Spinal cord (tissue), 9 donors: ENCODE measurements at regions not wholly inside any gene's neighbourhood (a gene's known extent, or its start where the extent isn't known, plus 50 kb on each side); places are given as distances from the start of the nearest gene placed in this dataset.
"Not testable (repeated sequence)": the region's sequence is repeated elsewhere in the genome, so short reads cannot be mapped to it uniquely, and the experiment has no call there.

Source experiments
- DNase-seq, 6 donors: peaks; one replicate each; pipeline versions ENCODE4 v3.0.0 to v3.0.0-alpha.2; 2013 to 2015; ENCODE audit warnings: low spot score in 6 of 6, low read depth in 4 of 6
- H3K27ac ChIP-seq: one replicate; pipeline ENCODE4 v1.5.1; 2013; ENCODE audit warnings: low read depth, low read length, control low read depth
- H3K27me3 ChIP-seq: one replicate; pipeline ENCODE4 v1.6.1; 2013; ENCODE audit warnings: low read length; ENCODE audit not compliant: control insufficient read depth, insufficient read depth
- H3K36me3 ChIP-seq: one replicate; pipeline ENCODE4 v1.6.1; 2013; ENCODE audit warnings: low read length; ENCODE audit not compliant: control insufficient read depth, insufficient read depth
- H3K4me1 ChIP-seq: one replicate; pipeline ENCODE4 v1.6.1; 2013; ENCODE audit warnings: low read length; ENCODE audit not compliant: control insufficient read depth, insufficient read depth
- H3K4me3 ChIP-seq: one replicate; pipeline ENCODE4 v1.5.1; 2013; ENCODE audit warnings: low read depth, low read length, control low read depth
- H3K9me3 ChIP-seq: one replicate; pipeline ENCODE4 v1.6.1; 2013; ENCODE audit warnings: low read length; ENCODE audit not compliant: control insufficient read depth, insufficient read depth
- WGBS: methylation state at CpG from one replicate; pipeline ENCODE4 v1.1.5; 2013; ENCODE audit warnings: missing lambda C conversion rate; ENCODE audit not compliant: insufficient coverage; 5-methylcytosine and 5-hydroxymethylcytosine counted together
- donor health status: healthy.

GRCh38 chr19:28614634-28615545, 598.1 kb downstream of the UQCRFS1 start:
- Histone ChIP-seq H3K9me3 (peaks cover 1% of the 10 kb centered on the region), H3K36me3 (no peaks in the 10 kb centered on the region), H3K4me1 (no peaks in the 10 kb centered on the region), H3K27me3 (no peaks in the 10 kb centered on the region), H3K27ac (no peak overlapping the region), H3K4me3 (no peak overlapping the region)
- no peak for DNase-seq
- 96% methylated on average over 7 of the region's 12 CpGs for WGBS

DNA sequence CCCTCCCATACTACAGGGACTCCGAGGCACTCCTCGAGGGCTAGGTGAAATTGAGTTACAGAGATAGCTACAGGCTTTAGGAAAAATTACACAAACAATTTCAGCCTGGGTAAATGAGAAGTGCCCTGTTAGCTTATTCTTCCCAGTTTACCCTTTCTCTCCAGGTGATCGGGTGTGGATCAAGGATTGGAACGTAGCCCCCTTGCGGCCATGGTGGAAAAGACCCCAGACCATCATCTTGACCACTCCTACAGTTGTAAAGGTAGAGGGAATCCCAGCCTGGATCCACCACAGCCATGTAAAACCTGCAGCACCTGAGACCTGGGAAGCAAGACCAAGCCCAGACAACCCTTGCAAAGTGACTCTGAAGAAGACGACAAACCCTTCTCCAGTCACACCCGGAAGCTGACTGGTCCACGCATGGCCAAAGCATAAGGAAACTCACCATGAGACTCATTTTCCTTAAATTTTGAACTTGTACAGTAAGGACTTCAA, 600.6 kb downstream of the UQCRFS1 start:
- no peak overlapping the region for H3K4me3 ChIP-seq
- no peak overlapping the region for H3K27ac ChIP-seq
- H3K27me3 ChIP-seq = no peaks in the 10 kb centered on the region
- H3K4me1 ChIP-seq = no peaks in the 10 kb centered on the region
- peaks cover 1% of the 10 kb centered on the region for H3K9me3 ChIP-seq
- H3K36me3 ChIP-seq = no peaks in the 10 kb centered on the region
- no peak for DNase-seq
- no CpG with 5 or more reads among the region's 8 CpGs for WGBS

GRCh38 chr19:28611227-28611914, 601.6 kb downstream of the UQCRFS1 start:
- DNase-seq, H3K36me3 ChIP-seq, H3K27me3 ChIP-seq, H3K4me3 ChIP-seq, H3K9me3 ChIP-seq, H3K27ac ChIP-seq, H3K4me1 ChIP-seq: not testable (repeated sequence)
- 84% methylated on average over 7 of the region's 8 CpGs for WGBS

GRCh38 chr19:28610731-28611130, 602.2 kb downstream of the UQCRFS1 start:
- WGBS = 92% methylated on average over 5 of the region's 6 CpGs
- no peak overlapping the region for H3K27ac ChIP-seq
- DNase-seq = no peak

DNA sequence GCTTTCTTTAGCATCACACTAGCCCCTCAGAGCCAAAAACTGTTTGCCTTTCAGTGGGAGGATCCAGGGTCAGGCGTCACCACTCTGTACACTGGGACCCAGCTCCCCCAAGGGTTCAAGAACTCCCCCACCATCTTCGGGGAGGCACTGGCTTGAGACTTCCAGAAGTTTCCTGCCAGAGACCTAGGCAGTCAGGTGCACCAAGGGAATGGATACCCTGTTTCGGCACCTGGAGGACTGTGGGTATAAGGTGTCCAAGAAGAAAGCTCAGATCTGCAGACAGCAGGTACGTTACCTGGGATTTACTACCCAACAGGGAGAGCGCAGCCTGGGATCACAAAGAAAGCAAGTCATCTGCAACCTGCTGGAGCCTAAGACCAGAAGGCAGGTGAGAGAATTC, 603.0 kb downstream of the UQCRFS1 start:
- H3K27ac ChIP-seq = no peak overlapping the region
- no peak overlapping the region for H3K4me3 ChIP-seq
- no peaks in the 10 kb centered on the region for H3K36me3 ChIP-seq
- H3K9me3 ChIP-seq = peaks cover 1% of the 10 kb centered on the region
- H3K4me1 ChIP-seq = no peaks in the 10 kb centered on the region
- no peak for DNase-seq
- 87% methylated on average over 5 of the region's 5 CpGs for WGBS
- no peaks in the 10 kb centered on the region for H3K27me3 ChIP-seq

More at GRCh38 chr19:28610731-28611130, 602.2 kb downstream of the UQCRFS1 start:
- H3K9me3 ChIP-seq = peaks cover 1% of the 10 kb centered on the region
- no peaks in the 10 kb centered on the region for H3K4me1 ChIP-seq
- no peak overlapping the region for H3K4me3 ChIP-seq
- H3K27me3 ChIP-seq = no peaks in the 10 kb centered on the region
- no peaks in the 10 kb centered on the region for H3K36me3 ChIP-seq

DNA sequence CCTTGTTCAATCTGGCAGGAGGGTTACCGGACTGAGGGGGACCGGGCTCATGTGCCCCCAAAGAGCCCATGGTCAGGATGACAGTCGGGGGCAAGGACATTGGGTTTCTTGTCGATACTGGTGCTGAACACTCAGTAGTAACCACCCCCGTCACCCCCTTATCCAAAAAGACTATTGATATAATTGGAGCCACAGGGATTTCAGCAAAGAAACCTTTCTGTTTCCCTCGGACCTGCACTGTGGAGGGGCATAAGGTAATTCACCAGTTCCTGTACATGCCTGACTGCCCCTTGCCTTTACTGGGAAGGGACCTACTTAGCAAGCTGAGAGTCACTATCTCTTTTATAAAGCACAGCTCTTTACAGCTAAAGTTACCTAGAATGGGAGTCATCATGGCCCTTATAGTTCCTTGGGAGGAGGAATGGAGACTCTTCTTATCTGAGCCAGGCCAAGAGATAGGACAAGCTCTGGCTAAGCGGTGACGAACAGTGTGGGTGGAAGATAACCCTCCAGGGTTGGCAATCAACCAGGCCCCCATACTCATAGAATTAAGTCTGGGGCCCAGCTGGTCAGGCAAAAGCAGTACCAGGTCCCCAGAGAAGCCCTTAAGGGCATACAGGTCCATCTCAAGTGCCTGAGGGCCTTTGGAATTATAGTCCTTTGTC, 603.7 kb downstream of the UQCRFS1 start:
- WGBS = 100% methylated on average over 3 of the region's 8 CpGs
- Histone ChIP-seq H3K27me3 (no peaks in the 10 kb centered on the region), H3K36me3 (no peaks in the 10 kb centered on the region), H3K9me3 (no peaks in the 10 kb centered on the region), H3K4me3 (no peak overlapping the region), H3K4me1 (no peaks in the 10 kb centered on the region), H3K27ac (no peak overlapping the region)
- no peak for DNase-seq

DNA sequence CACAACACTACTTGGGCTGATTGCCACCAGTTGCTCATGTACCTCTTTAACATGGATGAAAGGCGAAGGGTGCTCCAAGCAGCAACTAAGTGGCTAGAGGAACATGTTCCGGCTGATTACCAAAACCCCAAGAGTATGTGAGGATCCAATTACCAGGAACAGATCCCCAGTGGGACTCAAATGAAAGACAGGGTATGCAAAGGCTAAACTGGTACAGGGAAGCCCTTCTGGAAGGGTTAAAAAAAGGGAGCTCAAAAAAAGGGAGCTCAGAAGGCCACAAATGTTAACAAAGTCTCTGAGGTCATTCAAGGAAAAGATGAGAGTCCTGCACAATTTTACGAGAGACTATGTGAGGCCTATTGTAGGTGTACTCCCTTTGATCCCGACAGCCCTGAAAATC, 604.7 kb downstream of the UQCRFS1 start:
- Histone ChIP-seq H3K36me3 (no peaks in the 10 kb centered on the region), H3K9me3 (no peaks in the 10 kb centered on the region), H3K4me3 (no peak overlapping the region), H3K4me1 (no peaks in the 10 kb centered on the region), H3K27ac (no peak overlapping the region), H3K27me3 (no peaks in the 10 kb centered on the region)
- 92% methylated on average over 2 of the region's 4 CpGs for WGBS
- DNase-seq = no peak

DNA sequence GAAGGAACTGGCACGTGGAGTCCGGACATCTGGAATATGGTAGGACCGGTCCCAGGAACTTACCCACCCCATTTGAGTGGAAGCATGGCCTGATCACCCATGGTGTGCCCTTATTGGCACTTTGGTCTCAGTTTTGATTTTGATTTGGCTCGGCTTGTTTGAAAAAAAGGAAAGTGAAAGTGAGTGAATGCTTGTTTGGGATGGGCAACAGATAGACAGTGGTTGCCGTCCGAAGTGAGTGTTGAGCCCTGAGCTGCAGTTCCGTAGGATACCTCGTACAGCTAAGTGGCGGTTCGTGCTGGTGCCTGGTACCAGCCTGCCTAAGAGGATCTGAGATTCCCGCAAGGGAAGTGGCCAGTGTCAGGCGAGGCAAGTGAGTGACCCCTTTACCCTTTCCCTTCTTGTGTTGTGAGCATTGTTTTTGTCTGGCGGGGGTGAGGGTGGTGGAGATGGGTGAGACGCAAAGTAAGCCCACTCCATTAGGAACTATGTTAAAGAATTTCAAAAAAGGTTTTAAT, 605.8 kb downstream of the UQCRFS1 start:
- DNase-seq = no peak
- Histone ChIP-seq H3K27ac (no peak overlapping the region), H3K36me3 (no peaks in the 10 kb centered on the region), H3K9me3 (no peaks in the 10 kb centered on the region), H3K4me1 (no peaks in the 10 kb centered on the region), H3K27me3 (no peaks in the 10 kb centered on the region), H3K4me3 (no peak overlapping the region)
- 96% methylated on average over 10 of the region's 14 CpGs for WGBS

DNA sequence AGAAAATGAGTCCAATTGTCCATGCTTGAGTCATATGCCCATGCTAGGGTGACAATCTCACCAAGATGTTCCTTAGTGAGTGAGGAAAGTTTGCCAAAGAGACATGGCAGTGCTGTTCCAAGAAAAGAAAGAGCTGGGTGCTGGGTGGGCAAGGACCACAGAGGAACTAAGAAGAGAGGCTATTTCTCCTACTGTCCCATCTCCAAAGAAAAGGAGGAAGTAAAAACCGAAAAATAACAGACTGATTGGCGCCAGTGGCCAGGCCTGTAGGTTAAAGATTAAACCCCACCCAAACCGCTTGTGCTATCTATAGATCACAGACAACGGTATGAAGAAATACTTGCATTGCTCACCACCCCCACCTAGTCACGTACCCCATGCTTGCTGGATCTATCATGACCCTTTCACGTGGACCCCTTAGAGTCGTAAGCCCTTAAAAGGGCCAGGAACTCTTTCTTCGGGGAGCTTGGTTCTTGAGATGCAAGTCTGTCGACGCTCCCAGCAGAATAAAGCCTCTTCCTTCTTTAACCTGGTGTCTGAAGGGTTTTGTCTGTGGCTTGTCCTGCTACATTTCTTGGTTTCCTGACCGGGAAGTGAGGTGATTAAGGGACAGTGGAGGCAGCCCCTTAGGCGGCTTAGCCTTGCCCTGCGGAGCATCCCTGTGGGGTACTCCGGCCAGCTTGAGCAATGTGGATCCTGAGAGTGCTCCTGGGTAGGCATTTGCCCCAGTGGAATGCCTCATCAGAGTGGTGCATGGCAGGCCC, 606.5 kb downstream of the UQCRFS1 start:
- H3K9me3 ChIP-seq = no peaks in the 10 kb centered on the region

More for the DNA sequence above, 606.5 kb downstream of the UQCRFS1 start:
- no peak for DNase-seq
- WGBS = 95% methylated on average over 8 of the region's 14 CpGs
- Histone ChIP-seq H3K4me1 (no peaks in the 10 kb centered on the region), H3K36me3 (no peaks in the 10 kb centered on the region), H3K4me3 (no peak overlapping the region), H3K27me3 (no peaks in the 10 kb centered on the region), H3K27ac (no peak overlapping the region)
